ENCODE measurements at regions not wholly inside any gene's neighbourhood (a gene's known extent, or its start where the extent isn't known, plus 50 kb on each side); places are given as distances from the start of the nearest gene placed in this dataset.

DNA sequence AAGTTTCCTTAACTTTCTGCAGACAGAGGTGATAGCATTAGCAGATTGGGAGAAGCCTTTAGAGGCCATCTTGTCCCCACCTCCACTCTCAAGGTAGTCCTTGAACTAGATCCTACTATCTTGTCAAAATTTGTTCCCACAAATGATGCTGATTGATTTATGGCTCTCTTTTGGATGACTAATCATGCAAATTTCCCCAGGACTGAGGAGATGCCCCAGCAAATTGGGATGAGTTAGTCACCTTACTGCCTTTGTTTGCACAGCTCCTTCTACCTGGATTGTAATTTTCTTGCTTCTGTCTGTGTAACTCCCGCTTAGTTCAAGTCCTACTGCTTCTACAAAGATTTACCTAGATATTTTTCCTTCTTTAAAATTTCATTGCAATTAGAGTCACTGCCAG lies 391.4 kb upstream of the CADM1 start:
- H3K4me1 ChIP-seq (ENCODE audit: control insufficient read depth in 2 of 2, insufficient read depth in 2 of 2, low read length in 1 of 2) = no peaks in the 10 kb centered on the region
- no peaks in the 10 kb centered on the region for H3K9me3 ChIP-seq (ENCODE audit: control insufficient read depth in 2 of 2, insufficient read depth in 1 of 2, low read depth in 1 of 2, low read length in 1 of 2)
- WGBS, 2 donors = 79 to 86% methylated on average over 1 of the region's 1 CpG
- no peak overlapping the region for H3K27ac ChIP-seq (ENCODE audit: low read depth in 2 of 2, low read length in 1 of 2)
- H3K36me3 ChIP-seq (ENCODE audit: control insufficient read depth in 2 of 2, insufficient read depth in 2 of 2, low read length in 1 of 2) = no peaks in the 10 kb centered on the region
- no peaks in the 10 kb centered on the region for H3K27me3 ChIP-seq (ENCODE audit: control insufficient read depth in 1 of 2, insufficient read depth in 2 of 2, low read length in 2 of 2)
- no peak overlapping the region for H3K4me3 ChIP-seq (ENCODE audit: low read depth in 1 of 2, low read length in 2 of 2)

- 49 to 64% methylated on average over 5 of the region's 5 CpGs for WGBS, 2 donors
- no peaks in the 10 kb centered on the region for H3K36me3 ChIP-seq (ENCODE audit: control insufficient read depth in 2 of 2, insufficient read depth in 2 of 2, low read length in 1 of 2)
Measured at GRCh38 chr11:115894176-115894575, 390.0 kb upstream of the CADM1 start.

GRCh38 chr11:115893461-115894099 lies 389.4 kb upstream of the CADM1 start:
- no peaks in the 10 kb centered on the region for H3K9me3 ChIP-seq (ENCODE audit: control insufficient read depth in 2 of 2, insufficient read depth in 1 of 2, low read depth in 1 of 2, low read length in 1 of 2)
- no peaks in the 10 kb centered on the region for H3K27me3 ChIP-seq (ENCODE audit: control insufficient read depth in 1 of 2, insufficient read depth in 2 of 2, low read length in 2 of 2)
- H3K27ac ChIP-seq (ENCODE audit: low read depth in 2 of 2, low read length in 1 of 2) = no peak overlapping the region
- no peaks in the 10 kb centered on the region for H3K4me1 ChIP-seq (ENCODE audit: control insufficient read depth in 2 of 2, insufficient read depth in 2 of 2, low read length in 1 of 2)
- no peaks in the 10 kb centered on the region for H3K36me3 ChIP-seq (ENCODE audit: control insufficient read depth in 2 of 2, insufficient read depth in 2 of 2, low read length in 1 of 2)
- WGBS, 2 donors = 91 to 92% methylated on average over 5 of the region's 5 CpGs
- no peak overlapping the region for H3K4me3 ChIP-seq (ENCODE audit: low read depth in 1 of 2, low read length in 2 of 2)

More at GRCh38 chr11:115894176-115894575, 390.0 kb upstream of the CADM1 start:
- Histone ChIP-seq H3K4me1 (ENCODE audit: control insufficient read depth in 2 of 2, insufficient read depth in 2 of 2, low read length in 1 of 2) (no peaks in the 10 kb centered on the region), H3K27ac (ENCODE audit: low read depth in 2 of 2, low read length in 1 of 2) (no peak overlapping the region), H3K4me3 (ENCODE audit: low read depth in 1 of 2, low read length in 2 of 2) (no peak overlapping the region), H3K9me3 (ENCODE audit: control insufficient read depth in 2 of 2, insufficient read depth in 1 of 2, low read depth in 1 of 2, low read length in 1 of 2) (no peaks in the 10 kb centered on the region), H3K27me3 (ENCODE audit: control insufficient read depth in 1 of 2, insufficient read depth in 2 of 2, low read length in 2 of 2) (no peaks in the 10 kb centered on the region)

- 49 to 57% methylated on average over 2 of the region's 2 CpGs for WGBS, 2 donors
- no peak overlapping the region for H3K27ac ChIP-seq (ENCODE audit: low read depth in 2 of 2, low read length in 1 of 2)
- H3K4me1 ChIP-seq (ENCODE audit: control insufficient read depth in 2 of 2, insufficient read depth in 2 of 2, low read length in 1 of 2) = peaks cover 0 to 2% of the 10 kb centered on the region in 2 donors
- H3K9me3 ChIP-seq (ENCODE audit: control insufficient read depth in 2 of 2, insufficient read depth in 1 of 2, low read depth in 1 of 2, low read length in 1 of 2) = no peaks in the 10 kb centered on the region
- no peaks in the 10 kb centered on the region for H3K36me3 ChIP-seq (ENCODE audit: control insufficient read depth in 2 of 2, insufficient read depth in 2 of 2, low read length in 1 of 2)
- no peaks in the 10 kb centered on the region for H3K27me3 ChIP-seq (ENCODE audit: control insufficient read depth in 1 of 2, insufficient read depth in 2 of 2, low read length in 2 of 2)
- H3K4me3 ChIP-seq (ENCODE audit: low read depth in 1 of 2, low read length in 2 of 2) = no peak overlapping the region
Measured at GRCh38 chr11:115892016-115892415, 387.8 kb upstream of the CADM1 start.

DNA sequence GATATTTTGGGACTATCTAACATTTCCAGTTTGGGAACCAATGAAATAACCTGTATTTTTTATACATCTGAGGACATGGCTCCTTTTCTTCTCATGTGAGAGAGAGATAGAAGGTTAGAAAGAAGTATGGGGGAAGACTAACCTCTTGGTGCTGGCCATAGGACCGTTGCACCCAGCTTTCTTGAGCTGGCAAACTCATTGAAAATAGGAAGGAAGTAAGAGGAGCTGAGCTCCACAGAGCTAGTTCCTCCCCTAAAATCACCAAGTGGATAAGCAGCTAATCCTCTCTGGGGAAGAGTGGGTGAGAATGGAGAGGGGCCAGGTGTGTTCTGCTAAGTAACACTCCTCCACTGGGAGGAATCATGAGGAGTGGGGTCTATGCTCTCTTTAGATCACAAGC lies 387.4 kb upstream of the CADM1 start:
- Histone ChIP-seq H3K4me1 (ENCODE audit: control insufficient read depth in 2 of 2, insufficient read depth in 2 of 2, low read length in 1 of 2) (peaks cover 0 to 2% of the 10 kb centered on the region in 2 donors), H3K36me3 (ENCODE audit: control insufficient read depth in 2 of 2, insufficient read depth in 2 of 2, low read length in 1 of 2) (no peaks in the 10 kb centered on the region), H3K27ac (ENCODE audit: low read depth in 2 of 2, low read length in 1 of 2) (no peak overlapping the region), H3K27me3 (ENCODE audit: control insufficient read depth in 1 of 2, insufficient read depth in 2 of 2, low read length in 2 of 2) (no peaks in the 10 kb centered on the region), H3K9me3 (ENCODE audit: control insufficient read depth in 2 of 2, insufficient read depth in 1 of 2, low read depth in 1 of 2, low read length in 1 of 2) (no peaks in the 10 kb centered on the region), H3K4me3 (ENCODE audit: low read depth in 1 of 2, low read length in 2 of 2) (no peak overlapping the region)
- 41 to 62% methylated on average over 1 of the region's 1 CpG for WGBS, 2 donors

GRCh38 chr11:115890500-115890899 lies 386.3 kb upstream of the CADM1 start:
- H3K27me3 ChIP-seq (ENCODE audit: control insufficient read depth in 1 of 2, insufficient read depth in 2 of 2, low read length in 2 of 2) = no peaks in the 10 kb centered on the region
- 92 to 93% methylated on average over 5 of the region's 5 CpGs for WGBS, 2 donors
- H3K9me3 ChIP-seq (ENCODE audit: control insufficient read depth in 2 of 2, insufficient read depth in 1 of 2, low read depth in 1 of 2, low read length in 1 of 2) = no peaks in the 10 kb centered on the region
- no peak overlapping the region for H3K27ac ChIP-seq (ENCODE audit: low read depth in 2 of 2, low read length in 1 of 2)
- no peaks in the 10 kb centered on the region for H3K36me3 ChIP-seq (ENCODE audit: control insufficient read depth in 2 of 2, insufficient read depth in 2 of 2, low read length in 1 of 2)
- no peak overlapping the region for H3K4me3 ChIP-seq (ENCODE audit: low read depth in 1 of 2, low read length in 2 of 2)
- peaks cover 0 to 2% of the 10 kb centered on the region in 2 donors for H3K4me1 ChIP-seq (ENCODE audit: control insufficient read depth in 2 of 2, insufficient read depth in 2 of 2, low read length in 1 of 2)

DNA sequence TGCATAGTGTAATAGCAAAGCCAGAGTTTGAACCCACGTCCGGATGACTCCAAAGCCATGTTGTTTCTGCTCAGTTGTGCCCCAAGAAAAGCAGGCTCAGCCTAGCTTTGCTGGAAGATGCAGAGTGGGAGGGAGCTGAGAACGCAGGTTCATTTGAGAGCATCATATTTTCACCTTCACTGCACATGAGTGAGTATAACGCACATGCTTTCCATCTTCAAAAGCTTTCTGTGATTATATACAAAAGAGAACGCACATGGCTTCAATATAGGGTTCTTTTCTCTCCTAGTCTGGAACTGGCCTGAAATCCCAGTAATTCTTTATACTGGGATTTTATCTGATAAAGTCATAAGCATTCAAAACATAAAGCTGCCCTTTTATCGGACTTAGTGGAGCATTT lies 385.5 kb upstream of the CADM1 start:
- 90% methylated on average over 6 of the region's 6 CpGs for WGBS, 2 donors
- H3K4me3 ChIP-seq (ENCODE audit: low read depth in 1 of 2, low read length in 2 of 2) = no peak overlapping the region
- H3K27me3 ChIP-seq (ENCODE audit: control insufficient read depth in 1 of 2, insufficient read depth in 2 of 2, low read length in 2 of 2) = no peaks in the 10 kb centered on the region
- H3K27ac ChIP-seq (ENCODE audit: low read depth in 2 of 2, low read length in 1 of 2) = no peak overlapping the region
- peaks cover 0 to 2% of the 10 kb centered on the region in 2 donors for H3K4me1 ChIP-seq (ENCODE audit: control insufficient read depth in 2 of 2, insufficient read depth in 2 of 2, low read length in 1 of 2)
- H3K36me3 ChIP-seq (ENCODE audit: control insufficient read depth in 2 of 2, insufficient read depth in 2 of 2, low read length in 1 of 2) = no peaks in the 10 kb centered on the region
- H3K9me3 ChIP-seq (ENCODE audit: control insufficient read depth in 2 of 2, insufficient read depth in 1 of 2, low read depth in 1 of 2, low read length in 1 of 2) = no peaks in the 10 kb centered on the region

- H3K4me1 ChIP-seq (ENCODE audit: control insufficient read depth in 2 of 2, insufficient read depth in 2 of 2, low read length in 1 of 2) = peaks cover 0 to 2% of the 10 kb centered on the region in 2 donors
- no peak overlapping the region for H3K4me3 ChIP-seq (ENCODE audit: low read depth in 1 of 2, low read length in 2 of 2)
- WGBS, 2 donors = 70 to 77% methylated on average over 8 of the region's 8 CpGs
- H3K27ac ChIP-seq (ENCODE audit: low read depth in 2 of 2, low read length in 1 of 2) = no peak overlapping the region
- no peaks in the 10 kb centered on the region for H3K9me3 ChIP-seq (ENCODE audit: control insufficient read depth in 2 of 2, insufficient read depth in 1 of 2, low read depth in 1 of 2, low read length in 1 of 2)
- H3K36me3 ChIP-seq (ENCODE audit: control insufficient read depth in 2 of 2, insufficient read depth in 2 of 2, low read length in 1 of 2) = no peaks in the 10 kb centered on the region
- H3K27me3 ChIP-seq (ENCODE audit: control insufficient read depth in 1 of 2, insufficient read depth in 2 of 2, low read length in 2 of 2) = no peaks in the 10 kb centered on the region
Measured at GRCh38 chr11:115887727-115888126, 383.5 kb upstream of the CADM1 start.

GRCh38 chr11:115887316-115887715 lies 383.1 kb upstream of the CADM1 start:
- WGBS, 2 donors = 66 to 80% methylated on average over 13 of the region's 13 CpGs
- Histone ChIP-seq H3K27me3 (ENCODE audit: control insufficient read depth in 1 of 2, insufficient read depth in 2 of 2, low read length in 2 of 2) (no peaks in the 10 kb centered on the region), H3K36me3 (ENCODE audit: control insufficient read depth in 2 of 2, insufficient read depth in 2 of 2, low read length in 1 of 2) (no peaks in the 10 kb centered on the region), H3K9me3 (ENCODE audit: control insufficient read depth in 2 of 2, insufficient read depth in 1 of 2, low read depth in 1 of 2, low read length in 1 of 2) (no peaks in the 10 kb centered on the region), H3K4me1 (ENCODE audit: control insufficient read depth in 2 of 2, insufficient read depth in 2 of 2, low read length in 1 of 2) (peaks cover 0 to 2% of the 10 kb centered on the region in 2 donors), H3K27ac (ENCODE audit: low read depth in 2 of 2, low read length in 1 of 2) (no peak overlapping the region), H3K4me3 (ENCODE audit: low read depth in 1 of 2, low read length in 2 of 2) (no peak overlapping the region)

GRCh38 chr11:115886422-115886733 lies 382.2 kb upstream of the CADM1 start:
- Histone ChIP-seq H3K4me1 (ENCODE audit: control insufficient read depth in 2 of 2, insufficient read depth in 2 of 2, low read length in 1 of 2) (peaks cover 0 to 2% of the 10 kb centered on the region in 2 donors), H3K36me3 (ENCODE audit: control insufficient read depth in 2 of 2, insufficient read depth in 2 of 2, low read length in 1 of 2) (no peaks in the 10 kb centered on the region), H3K4me3 (ENCODE audit: low read depth in 1 of 2, low read length in 2 of 2) (no peak overlapping the region), H3K27me3 (ENCODE audit: control insufficient read depth in 1 of 2, insufficient read depth in 2 of 2, low read length in 2 of 2) (no peaks in the 10 kb centered on the region), H3K9me3 (ENCODE audit: control insufficient read depth in 2 of 2, insufficient read depth in 1 of 2, low read depth in 1 of 2, low read length in 1 of 2) (no peaks in the 10 kb centered on the region), H3K27ac (ENCODE audit: low read depth in 2 of 2, low read length in 1 of 2) (no peak overlapping the region)
- 80 to 86% methylated on average over 5 of the region's 5 CpGs for WGBS, 2 donors
